ENCODE measurements at regions not wholly inside any gene's neighbourhood (a gene's known extent, or its start where the extent isn't known, plus 50 kb on each side); places are given as distances from the start of the nearest gene placed in this dataset.

DNA sequence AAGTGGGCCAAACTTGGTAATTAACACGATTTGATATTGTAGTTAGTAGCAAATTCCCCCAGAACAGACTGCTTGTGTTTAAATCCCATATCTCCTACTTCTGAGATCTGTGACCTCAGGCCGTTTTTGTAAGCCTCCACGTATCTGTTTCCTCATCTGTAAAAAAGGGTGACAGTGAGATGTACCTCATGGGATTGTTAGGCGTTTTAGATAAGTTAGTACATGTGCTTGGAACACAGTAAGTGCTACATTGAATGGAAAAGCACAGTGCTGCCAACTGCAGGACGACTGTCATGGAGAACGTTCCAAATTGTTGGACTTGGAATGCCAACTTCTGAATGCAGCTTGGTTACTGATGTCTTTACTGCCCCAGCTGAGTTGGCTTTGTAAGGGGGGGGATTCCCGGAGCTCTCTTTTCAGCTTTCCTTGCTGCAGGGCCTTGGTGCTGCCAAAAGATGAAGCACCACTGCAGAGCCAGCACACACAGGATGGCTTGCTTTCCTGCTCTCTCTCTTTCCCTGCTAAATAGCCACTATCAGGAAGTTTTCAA lies 108.6 kb downstream of the OPN5 start:
- Histone ChIP-seq H3K27me3 (ENCODE audit: low read depth) (no peaks in the 10 kb centered on the region), H3K36me3 (no peaks in the 10 kb centered on the region), H3K27ac (replicated peaks) (no peak overlapping the region), H3K4me3 (no peak overlapping the region), H3K4me1 (no peaks in the 10 kb centered on the region), H3K9me3 (replicated peaks) (no peaks in the 10 kb centered on the region)
- intact Hi-C loops (cut with micrococcal nuclease) = no loop called here
- TF ChIP-seq, protein P1, sequence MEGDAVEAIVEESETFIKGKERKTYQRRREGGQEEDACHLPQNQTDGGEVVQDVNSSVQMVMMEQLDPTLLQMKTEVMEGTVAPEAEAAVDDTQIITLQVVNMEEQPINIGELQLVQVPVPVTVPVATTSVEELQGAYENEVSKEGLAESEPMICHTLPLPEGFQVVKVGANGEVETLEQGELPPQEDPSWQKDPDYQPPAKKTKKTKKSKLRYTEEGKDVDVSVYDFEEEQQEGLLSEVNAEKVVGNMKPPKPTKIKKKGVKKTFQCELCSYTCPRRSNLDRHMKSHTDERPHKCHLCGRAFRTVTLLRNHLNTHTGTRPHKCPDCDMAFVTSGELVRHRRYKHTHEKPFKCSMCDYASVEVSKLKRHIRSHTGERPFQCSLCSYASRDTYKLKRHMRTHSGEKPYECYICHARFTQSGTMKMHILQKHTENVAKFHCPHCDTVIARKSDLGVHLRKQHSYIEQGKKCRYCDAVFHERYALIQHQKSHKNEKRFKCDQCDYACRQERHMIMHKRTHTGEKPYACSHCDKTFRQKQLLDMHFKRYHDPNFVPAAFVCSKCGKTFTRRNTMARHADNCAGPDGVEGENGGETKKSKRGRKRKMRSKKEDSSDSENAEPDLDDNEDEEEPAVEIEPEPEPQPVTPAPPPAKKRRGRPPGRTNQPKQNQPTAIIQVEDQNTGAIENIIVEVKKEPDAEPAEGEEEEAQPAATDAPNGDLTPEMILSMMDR (IDR thresholded peaks at IDR 0.05; ENCODE audit: borderline replicate concordance) = no peak
- DNase-seq = no peak

DNA sequence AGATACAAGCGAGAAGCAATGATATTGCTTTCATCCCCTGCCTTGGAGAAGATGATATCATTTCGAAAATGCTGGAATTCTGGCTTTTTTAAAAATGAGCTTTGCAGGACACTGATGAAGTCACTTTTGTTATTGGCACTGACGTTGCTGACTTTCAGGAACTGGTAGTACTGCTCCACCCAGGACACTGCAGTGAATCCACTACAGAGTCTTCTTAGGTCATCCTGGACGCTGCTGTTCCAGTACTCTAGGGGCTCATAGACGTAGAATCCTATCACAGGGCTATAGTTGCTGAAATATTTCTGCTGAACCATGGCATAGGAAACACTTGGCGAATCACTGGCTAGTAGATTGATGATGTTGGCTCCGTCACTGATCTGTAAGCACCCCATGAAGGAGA lies 97.2 kb downstream of the OPN5 start:
- Histone ChIP-seq H3K4me1 (no peaks in the 10 kb centered on the region), H3K36me3 (no peaks in the 10 kb centered on the region), H3K9me3 (replicated peaks) (no peaks in the 10 kb centered on the region), H3K27ac (replicated peaks) (no peak overlapping the region), H3K27me3 (ENCODE audit: low read depth) (no peaks in the 10 kb centered on the region), H3K4me3 (no peak overlapping the region)
- DNase-seq = no peak
- TF ChIP-seq, protein P1 (IDR thresholded peaks at IDR 0.05; ENCODE audit: borderline replicate concordance) = no peak
- intact Hi-C loops (cut with micrococcal nuclease) = no loop called here
